ENCODE measurements at regions not wholly inside any gene's neighbourhood (a gene's known extent, or its start where the extent isn't known, plus 50 kb on each side); places are given as distances from the start of the nearest gene placed in this dataset.

DNA sequence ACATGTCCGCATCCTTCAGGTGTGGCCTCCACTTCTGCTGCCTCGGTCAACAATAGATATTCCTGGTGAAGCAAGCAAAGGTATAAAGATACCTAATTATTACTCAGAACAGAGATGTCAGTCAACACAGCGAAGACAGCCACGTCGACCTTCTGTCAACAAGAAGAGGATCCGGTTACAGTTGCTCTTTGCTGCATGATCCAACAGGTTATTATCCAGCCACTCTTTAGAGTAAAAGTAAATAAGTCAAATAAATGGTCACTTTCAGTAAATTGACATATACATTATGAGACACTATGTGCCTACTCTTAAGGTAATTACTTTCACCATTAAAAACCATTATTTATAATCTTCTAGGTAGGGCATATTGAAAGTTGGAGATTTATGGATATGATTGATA, 356.8 kb upstream of the ATP11B start:
- TF ChIP-seq, protein P1, sequence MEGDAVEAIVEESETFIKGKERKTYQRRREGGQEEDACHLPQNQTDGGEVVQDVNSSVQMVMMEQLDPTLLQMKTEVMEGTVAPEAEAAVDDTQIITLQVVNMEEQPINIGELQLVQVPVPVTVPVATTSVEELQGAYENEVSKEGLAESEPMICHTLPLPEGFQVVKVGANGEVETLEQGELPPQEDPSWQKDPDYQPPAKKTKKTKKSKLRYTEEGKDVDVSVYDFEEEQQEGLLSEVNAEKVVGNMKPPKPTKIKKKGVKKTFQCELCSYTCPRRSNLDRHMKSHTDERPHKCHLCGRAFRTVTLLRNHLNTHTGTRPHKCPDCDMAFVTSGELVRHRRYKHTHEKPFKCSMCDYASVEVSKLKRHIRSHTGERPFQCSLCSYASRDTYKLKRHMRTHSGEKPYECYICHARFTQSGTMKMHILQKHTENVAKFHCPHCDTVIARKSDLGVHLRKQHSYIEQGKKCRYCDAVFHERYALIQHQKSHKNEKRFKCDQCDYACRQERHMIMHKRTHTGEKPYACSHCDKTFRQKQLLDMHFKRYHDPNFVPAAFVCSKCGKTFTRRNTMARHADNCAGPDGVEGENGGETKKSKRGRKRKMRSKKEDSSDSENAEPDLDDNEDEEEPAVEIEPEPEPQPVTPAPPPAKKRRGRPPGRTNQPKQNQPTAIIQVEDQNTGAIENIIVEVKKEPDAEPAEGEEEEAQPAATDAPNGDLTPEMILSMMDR (conservative IDR thresholded peaks at IDR 0.05; ENCODE audit: low read length): no peak
- no peak for TF ChIP-seq EZH2phosphoT487 (IDR thresholded peaks at IDR 0.05; ENCODE audit: borderline replicate concordance, low read depth, low read length)
